GM18858 (cell line): ENCODE measurements at regions not wholly inside any gene's neighbourhood (a gene's known extent, or its start where the extent isn't known, plus 50 kb on each side); places are given as distances from the start of the nearest gene placed in this dataset.
"Not testable (repeated sequence)": the region's sequence is repeated elsewhere in the genome, so short reads cannot be mapped to it uniquely, and the experiment has no call there.

ENCODE experiments used
- ATAC-seq: cut with Tn5 transposase; IDR thresholded peaks from one replicate; pipeline ENCODE4 v1.9.1; 2021; ENCODE audit not compliant: unreplicated experiment

DNA sequence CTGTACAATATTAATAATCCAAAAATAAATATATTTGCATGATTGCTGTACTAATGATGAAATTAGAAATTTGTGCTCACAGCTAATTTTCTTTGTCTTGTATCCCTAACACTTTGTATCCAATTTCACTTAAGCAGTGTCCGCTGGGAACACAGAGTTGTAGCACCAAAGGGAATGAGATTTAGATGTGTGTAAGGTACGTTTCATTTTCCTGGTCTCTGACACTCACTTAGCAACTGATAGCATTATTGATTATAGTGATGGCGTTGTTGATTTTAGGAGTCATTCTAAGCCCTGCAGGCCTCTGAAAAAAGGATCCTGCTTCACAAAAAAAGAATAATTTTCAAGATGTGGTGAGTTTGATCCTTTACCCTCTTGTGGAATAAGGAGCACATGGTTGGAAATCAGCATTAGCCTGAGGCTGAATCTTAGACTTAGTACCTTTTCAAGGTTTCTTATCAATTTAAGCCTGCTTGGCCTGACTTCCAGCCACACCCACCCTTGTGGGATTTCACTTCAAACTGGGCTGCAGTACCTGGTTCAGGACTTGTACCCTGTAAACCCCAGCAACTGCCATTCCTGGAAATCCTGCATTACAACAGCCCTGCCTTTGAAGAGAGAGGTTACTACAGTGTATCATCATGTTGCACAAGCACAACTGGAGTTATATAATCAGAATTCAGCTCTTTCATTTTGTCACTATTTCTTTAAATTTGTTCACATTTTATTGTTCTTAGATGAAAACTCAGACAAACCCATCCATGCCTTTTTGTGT, 116.2 kb downstream of the RND3 start:
- no peak for ATAC-seq

DNA sequence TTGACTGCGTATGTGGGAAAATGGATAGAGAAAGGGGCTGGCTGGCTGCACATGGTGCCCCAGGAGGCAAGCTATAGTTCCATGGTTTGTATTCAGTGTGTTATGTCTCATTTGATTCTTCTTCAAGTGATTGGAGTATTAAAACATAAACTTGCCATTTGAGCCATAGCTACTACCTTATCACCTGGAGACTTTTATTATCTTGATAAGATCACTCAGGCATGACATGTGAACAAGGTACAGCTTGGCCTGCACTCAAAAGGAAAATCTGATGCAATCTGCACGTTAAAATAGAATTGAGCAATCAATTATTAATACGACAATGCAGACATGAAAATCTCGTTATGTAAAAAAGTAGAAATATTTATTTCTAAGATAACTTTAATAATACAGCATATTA, 116.9 kb downstream of the RND3 start:
- ATAC-seq, result no peak

DNA sequence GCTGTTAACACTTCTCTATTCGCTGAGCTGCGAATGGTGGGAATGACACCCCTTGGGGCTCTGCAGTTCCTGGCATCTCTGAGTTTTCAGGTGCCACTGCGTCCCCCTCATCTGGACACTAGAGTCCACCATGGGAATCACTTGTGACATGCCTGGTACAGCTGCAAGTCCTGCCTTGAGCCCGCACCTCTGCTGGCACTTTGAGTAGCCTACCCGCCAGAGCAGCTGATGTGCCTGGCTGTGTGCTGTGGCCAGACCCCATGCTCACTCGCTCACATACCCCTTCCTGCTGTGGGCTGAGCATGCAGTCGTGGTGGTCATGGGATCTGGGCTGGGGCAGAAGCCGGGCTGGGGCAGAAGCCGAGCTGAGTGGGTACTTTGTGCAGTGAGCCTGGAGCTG, 117.6 kb downstream of the RND3 start:
- no peak for ATAC-seq

DNA sequence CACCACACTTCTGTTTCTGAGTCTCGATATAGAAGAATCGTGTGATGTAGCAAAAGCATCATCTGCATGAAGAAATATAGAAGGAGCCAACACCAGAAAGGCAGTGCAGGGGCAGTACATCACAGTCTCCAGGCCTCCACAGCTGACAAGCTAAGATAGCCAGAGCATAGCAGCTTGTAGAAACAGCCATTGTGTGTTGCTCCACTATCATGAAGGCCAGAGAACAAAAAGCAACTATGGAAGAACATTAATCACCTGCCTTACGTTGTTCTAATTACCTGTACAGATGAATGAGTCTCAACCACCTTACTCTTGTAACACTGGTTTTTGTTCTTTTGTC, 129.0 kb downstream of the RND3 start:
- no peak for ATAC-seq

DNA sequence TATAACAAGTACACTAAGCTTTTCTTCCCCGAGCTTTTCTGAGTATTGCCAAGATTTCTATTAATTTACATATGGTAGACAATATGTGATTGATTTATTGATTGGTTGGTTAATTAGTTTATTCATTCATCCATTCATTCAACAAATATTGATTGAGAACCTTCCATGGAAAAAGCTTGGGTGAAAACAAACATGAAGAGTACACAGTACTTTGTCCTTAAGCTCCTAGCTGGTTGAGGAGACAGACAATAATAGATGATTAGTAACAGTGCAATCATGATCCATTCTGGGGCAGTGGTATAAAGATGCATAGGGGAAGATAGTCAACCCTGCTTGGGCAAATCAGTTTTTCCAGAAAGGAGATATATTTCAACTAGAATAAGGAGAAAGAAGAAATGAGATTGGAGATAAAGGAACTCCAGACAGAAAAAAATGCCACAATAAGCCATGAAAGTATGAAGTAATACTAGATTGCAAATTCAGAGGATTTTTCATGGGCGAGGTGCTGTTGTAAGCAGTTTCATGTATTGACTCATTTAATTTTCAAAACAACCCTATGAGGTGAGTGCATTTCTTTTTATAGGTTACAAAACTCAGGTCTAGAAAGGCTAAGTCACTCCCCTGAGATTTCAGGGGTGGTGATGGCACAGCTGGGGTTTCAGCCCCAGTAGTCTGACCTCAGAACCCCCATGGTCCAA, 129.5 kb downstream of the RND3 start:
- peak; percentile 94 for ATAC-seq

DNA sequence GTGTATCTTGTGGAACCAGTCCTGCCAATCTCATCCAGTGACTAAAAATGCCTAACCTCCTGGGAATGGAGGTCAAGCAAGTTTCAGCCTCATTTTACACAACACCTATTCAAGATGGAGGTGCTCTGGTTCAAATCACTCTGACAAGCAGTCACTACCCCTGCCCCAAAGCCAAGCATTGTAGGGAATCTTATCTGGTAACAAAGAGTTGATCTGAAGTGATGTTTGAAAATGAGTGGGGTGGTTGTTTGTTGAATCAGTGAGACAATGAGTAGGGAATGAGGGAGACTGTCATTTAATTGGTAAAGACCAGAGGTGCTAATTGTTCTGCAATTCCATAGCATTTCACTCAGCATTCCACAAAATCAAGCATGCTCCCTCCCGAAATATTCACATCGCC, 132.0 kb downstream of the RND3 start:
- ATAC-seq, result no peak

DNA sequence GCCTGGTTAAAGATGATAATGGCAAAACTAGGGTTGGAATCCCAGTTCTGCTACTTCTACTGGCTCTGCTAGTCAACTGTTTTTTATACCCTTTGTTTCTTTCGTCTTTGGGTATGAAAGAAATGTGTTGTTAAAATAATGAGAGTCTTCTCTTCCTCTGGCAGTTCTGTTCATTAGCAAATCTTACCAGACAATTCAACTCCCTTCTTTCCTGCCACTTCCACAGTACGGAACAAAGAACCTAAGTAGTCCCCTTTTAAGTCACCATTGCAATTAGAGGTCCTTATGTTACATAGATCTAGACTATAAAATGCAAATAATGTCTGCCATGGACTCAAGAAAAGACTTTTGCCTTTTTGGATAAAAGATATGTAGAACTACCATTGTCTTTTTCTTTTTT, 134.1 kb downstream of the RND3 start:
- no peak for ATAC-seq

DNA sequence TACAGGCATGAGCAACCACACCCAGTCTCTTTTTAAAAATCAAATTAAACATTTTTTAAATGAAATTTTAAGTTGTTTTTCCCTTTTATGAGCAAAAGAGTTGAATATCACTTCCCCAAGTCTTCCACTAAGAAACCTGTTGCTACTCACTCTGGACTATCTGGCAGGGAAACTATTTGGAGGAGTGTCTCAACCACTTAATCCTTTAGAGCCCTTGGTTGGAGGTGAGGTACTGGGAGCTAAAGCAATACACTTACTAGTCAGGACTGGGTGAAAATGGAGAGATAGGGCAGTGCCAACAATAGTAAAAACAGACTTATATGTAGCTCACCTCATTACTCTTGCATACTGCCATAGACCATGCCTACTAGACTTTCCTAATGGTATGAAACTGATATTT, 135.5 kb downstream of the RND3 start:
- ATAC-seq, result no peak

DNA sequence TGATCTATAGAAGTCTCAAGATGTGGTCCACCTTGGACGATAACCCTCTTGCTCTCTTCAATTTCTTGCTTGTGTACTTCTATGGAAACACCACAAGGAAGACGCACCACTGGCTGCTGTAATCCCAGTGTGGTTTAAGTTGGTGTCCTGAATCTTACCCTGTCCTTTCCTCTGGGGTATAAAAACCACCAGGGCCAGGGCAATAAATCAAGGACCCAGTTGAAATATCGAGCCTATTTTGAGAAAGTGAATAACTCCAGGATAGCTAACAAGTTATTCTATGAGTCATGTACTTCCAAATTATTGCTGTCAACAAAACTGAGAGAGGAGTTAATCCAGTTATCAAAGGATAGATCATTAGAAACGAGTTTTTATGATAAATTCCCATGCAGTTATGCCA, 137.0 kb downstream of the RND3 start:
- no peak for ATAC-seq

DNA sequence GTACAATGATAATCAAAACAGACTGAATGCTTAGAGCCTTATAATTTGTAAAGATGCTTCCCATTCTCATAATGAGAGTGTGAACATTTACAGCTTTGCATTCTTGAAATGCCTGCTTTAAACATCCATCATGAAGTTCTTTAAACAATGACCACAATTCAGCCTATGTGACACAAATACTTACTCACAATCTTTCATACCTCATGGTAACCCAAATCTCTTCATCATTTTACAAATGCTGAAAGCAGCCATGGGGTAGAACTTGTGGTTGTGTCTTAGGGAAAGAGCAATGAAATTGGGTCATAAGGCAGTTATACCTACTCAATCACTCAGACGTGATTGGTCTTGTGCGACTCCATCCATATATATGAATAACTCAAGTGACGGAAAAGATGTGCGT, 140.7 kb downstream of the RND3 start:
- no peak for ATAC-seq

DNA sequence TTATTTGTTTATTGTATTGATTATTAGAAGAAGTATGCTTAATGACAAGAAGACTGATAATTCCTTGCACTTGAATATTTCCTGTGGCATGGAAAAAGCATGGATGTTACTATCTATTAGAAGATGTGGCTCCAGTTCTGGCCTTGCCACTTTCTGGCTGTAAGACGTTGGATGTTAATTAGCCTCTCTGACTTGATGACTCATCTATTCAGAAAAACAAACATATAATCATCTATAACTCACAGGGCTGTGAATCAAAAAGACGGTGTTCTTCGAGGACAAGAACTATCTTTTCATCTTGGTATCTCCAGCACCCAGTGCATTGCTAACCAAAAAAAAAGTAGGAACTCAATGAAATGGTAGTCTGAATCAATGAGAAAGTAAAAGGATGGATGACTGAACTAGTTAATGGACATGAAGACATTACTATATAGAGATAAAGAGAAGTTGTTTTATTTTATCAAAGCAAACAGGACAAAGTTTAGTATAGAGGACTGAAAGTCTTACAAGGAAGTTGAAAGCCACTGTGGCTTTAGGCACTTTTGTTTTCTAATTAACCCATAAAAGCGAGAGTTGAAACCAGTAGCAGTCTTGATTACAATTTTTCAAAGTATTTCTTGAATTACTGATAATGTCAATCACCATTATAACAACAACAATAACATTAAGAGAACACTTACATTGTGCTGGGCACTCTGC, 145.3 kb downstream of the RND3 start:
- ATAC-seq, result no peak

DNA sequence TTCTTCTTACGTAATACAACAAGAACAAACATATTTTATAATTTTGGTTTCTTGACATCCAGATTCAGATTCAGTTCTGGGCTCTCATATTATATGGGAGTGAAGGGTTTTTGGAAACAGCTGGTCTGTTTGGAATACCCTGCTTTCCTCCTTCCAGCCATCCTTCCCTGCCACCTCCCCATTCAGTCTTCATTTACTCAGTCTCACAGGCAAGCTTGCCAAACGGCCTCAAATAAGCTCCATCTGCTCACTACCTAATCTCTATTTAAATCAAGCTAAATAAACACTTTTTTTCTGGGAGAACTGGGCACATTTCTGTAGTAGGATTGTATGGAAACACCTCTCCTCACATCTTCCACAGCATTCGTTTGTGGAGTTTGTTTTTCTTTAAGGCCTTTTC, 147.5 kb downstream of the RND3 start:
- no peak for ATAC-seq

DNA sequence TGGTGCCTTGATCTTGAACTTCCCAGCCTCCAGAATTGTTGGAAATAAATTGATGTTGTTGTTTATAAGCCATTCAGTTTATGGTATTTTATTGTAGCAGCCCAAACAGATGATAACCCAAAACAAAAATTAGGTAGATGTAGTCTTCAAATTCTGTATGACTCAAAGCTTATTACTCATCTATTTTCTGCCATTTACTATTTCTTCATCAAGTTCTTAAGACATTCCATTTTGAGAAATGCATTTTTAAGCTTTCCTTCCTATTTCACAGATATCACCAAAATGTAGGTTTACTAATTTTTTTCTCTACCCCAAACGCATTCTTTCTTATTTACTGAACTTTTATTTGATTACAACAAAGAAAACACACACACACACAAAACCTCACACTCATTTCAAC, 148.2 kb downstream of the RND3 start:
- ATAC-seq, result no peak

DNA sequence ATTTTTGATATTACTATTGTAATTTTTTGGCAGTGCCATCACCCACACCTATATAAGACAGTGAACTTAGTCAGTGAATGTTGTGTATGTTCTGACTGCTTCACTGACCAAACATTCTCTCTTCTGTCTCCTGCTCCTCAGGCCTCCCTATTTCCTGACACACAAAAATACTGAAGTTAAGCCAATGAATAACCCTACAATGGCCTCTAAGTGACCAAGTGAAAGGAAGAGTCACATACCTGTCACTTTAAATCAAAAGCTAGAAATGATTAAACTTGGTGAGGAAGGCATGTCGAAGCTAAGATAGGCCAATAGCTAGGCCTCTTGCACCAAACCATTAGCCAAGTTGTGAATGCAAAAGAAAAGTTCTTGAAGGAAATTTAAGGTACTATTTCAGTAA, 151.9 kb downstream of the RND3 start:
- no peak for ATAC-seq

DNA sequence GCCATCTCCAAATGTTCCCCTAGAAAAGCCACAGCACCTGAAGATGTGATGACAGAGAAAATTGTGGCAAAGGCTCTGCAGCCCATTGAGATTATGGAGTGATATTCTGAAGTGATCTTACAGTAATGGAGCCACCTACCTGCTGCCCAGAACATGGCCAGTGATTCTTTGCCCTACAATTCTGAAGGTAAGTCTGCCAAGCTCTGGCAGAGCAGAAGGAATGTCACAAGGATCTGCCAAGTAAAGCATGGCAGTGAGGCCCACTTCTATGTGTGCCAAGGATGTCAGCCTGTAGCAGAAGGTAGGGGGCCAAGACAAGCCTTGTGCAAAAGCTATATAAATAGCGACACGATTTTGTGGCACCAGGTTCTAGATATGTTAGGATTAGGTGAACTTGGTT, 155.1 kb downstream of the RND3 start:
- ATAC-seq, result no peak

DNA sequence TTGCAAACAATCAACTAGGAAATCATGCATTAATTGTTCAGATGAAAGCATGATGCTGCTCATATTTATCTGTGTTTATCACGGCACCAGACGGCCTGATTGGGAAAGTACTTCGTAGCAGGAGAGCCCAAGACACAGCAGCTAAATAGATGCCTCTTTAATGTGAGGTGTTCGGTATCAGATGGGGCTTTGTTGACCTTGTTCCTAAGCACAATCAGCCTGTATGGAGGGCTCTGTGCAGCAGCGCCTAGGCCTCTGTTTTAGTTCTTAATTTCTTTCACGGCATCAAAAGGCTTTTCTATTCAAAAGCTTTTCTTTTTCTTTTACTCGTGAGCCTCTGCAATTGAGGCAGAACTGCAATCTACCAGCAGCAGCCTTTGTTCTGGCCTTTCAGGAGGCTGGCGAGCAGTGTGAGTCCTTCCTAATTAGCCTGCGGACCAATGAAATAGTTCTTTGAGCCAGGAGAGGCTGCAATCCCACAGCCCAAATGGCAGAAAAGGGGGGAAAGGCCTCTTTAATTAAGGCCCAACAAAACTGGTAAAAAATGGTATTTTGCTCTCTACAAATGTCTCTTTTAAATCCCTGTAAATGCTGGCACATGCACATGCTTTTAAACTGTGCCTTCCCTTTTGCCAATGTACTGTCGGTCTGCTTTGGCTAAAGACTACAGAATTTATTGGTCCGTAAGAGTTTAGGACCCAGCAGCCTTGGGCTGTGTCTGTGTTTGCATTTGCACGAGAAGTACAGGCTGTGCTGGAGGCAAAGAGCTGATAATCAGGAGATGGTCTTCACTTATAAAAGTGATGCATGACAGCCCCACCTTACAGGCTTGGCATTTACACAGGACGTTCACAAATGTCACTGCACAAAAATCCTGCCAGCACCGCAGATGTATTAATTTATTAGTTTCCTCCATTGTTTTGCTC, 159.6 kb downstream of the RND3 start:
- ATAC-seq, result no peak

DNA sequence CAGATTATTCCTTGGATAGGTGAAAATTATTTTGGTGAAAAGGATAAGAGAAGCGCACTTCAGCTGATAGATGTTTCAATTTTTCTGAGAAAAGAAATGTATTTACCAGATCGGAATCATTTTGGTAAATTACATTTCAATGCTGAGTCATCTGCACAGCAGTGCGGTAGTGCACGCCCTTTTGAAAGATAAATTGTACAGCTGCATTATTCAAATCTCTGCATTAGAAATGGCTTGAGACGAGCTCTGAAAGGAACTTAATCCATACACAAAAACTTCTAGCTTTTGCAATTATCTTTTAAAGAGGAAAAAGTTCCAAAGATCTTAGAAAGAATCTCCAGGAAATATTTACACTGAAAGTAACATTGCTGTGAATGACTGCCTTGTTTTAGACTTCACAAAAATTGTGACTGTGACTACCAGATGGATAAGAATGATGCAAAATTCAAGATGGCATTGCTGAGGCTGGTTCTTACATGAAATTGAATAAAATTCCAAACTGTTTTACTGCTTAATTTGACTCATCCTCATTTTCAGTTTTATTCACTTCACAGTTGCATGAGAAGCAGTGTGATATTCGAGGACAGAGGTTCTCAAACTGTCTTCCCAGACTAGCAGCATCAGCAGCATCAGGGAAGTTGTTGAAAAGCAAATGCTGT, 161.7 kb downstream of the RND3 start:
- no peak for ATAC-seq

DNA sequence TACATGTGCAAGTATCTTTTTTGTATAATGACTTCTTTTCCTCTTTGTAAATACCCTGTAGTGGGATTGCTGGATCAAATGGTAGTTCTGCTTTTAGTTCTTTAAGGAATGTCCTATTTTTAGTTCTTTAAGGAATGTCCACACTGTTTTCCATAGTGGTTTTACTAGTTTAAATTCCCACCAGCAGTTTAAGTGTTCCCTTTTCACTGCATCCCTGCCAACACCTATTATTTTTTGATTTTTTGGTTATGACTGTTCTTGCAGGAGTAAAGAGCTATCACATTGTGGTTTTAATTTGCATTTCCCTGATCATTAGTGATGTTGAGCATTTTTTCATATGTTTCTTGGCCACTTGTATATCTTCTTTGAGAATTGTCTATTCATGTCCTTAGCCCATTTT, 164.4 kb downstream of the RND3 start:
- ATAC-seq, result not testable (repeated sequence)

DNA sequence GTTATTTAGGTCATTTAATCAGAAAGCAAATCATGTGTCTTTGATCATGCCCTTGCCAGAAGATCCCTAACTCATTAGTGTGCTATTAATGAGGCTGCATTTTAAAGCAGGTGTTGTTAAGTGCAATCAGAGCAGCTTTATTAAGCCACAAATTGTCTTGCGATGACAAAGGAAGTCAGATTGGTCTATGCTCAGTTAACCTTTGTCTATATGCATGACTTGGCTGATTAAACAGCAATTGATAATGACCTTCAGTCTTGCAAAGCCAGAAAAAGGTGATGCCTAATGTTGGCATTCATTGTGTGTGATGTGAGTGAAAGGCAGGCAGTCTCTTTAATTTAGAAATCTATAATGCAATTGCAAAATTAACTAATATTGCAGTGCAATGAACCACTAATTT, 166.9 kb downstream of the RND3 start:
- ATAC-seq, result no peak

DNA sequence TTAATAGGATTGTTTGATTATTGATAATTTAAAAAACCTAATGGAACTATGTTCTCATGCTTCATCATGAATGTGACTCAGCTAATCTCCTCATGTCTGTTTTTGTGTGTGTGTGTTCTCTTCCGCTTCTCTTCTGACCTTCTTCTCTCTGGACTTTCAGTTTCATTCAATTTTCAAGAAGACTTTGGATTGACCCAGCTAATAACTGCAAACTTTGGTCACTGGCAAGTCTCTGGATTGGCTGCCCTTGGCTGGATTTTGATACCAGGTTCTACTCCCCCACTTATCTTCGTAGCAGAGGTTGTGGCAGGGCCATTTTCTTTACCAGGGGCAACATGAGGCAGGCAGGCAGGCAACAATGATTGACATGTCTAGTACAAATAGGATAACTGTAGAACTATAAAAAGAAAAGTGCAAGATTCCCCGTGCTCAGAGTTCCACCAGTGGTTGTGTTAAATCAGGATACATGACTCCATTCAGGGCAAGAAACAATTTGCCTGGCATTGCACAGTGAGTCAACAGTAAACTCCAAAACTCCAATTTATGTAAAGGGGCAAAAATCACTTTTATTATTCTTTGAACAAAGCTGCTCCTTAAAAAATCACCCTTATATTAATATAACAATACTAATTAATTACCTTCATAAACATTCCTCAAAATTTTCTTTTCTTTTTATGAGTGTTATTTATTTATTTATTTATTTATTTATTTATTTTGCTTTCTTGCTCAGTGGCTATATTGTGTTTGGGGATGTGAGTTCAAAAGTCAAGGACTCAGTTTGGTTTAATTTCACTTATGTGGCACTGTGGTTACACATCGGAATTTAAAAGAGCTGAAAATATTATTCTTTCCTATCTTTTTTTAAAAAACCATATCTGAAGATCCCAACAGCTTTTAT, 167.6 kb downstream of the RND3 start:
- ATAC-seq, result no peak
